GM12878 (cell line): ENCODE measurements at regions not wholly inside any gene's neighbourhood (a gene's known extent, or its start where the extent isn't known, plus 50 kb on each side); places are given as distances from the start of the nearest gene placed in this dataset.

Source experiments
- CTCF ChIP-seq, 3 experiments: IDR thresholded peaks in 2 of 3; conservative IDR thresholded peaks in 1 of 3; 2 replicates each; pipeline ENCODE4 v1.5.1; 2011; ENCODE audit warnings: low read depth in 3 of 3, low read length in 3 of 3, mild to moderate bottlenecking in 3 of 3, control low read depth in 2 of 3, moderate library complexity in 2 of 3, inconsistent platforms in 1 of 3, mixed read lengths in 1 of 3; ENCODE audit not compliant: control insufficient read depth in 2 of 3, insufficient read depth in 1 of 3; ENCODE audit errors: extremely low read depth in 1 of 3
- ETV6 ChIP-seq, 2 experiments: fragments of 450-650 bp in 1 of 2; IDR thresholded peaks in 1 of 2; conservative IDR thresholded peaks in 1 of 2; 2 replicates each; pipeline ENCODE4 v1.6.1; 2014; ENCODE audit warnings: antibody characterized with exemption in 1 of 2, borderline replicate concordance in 1 of 2, low read depth in 1 of 2, mild to moderate bottlenecking in 1 of 2, moderate library complexity in 1 of 2

- TF ChIP-seq CTCF (IDR thresholded peaks at IDR 0.05 in 2 of 3, conservative IDR thresholded peaks at IDR 0.05 in 1 of 3; ENCODE audit: control insufficient read depth in 2 of 3, extremely low read depth in 1 of 3, insufficient read depth in 1 of 3, low read depth in 3 of 3, low read length in 3 of 3), result no peak
- no peak for TF ChIP-seq ETV6 (conservative IDR thresholded peaks at IDR 0.05 in 1 of 2, IDR thresholded peaks at IDR 0.05 in 1 of 2; ENCODE audit: borderline replicate concordance in 1 of 2, low read depth in 1 of 2)
Measured at GRCh38 chr3:113079218-113079961, 88.6 kb downstream of the GTPBP8 start.
